Right ventricle myocardium inferior (tissue), 1 donor: ENCODE measurements at regions not wholly inside any gene's neighbourhood (a gene's known extent, or its start where the extent isn't known, plus 50 kb on each side); places are given as distances from the start of the nearest gene placed in this dataset.

Experiments
- ATAC-seq: fragments of 200-7000 bp; cut with Tn5 transposase; one replicate; pipeline ENCODE4 v1.9.1; 2020; ENCODE audit warnings: mild to moderate bottlenecking, moderate library complexity
- DNase-seq: peaks from one replicate; pipeline ENCODE4 v3.0.0; 2021; ENCODE audit errors: missing footprints
- intact Hi-C: fragments of 100-400 bp; cut with DNase I; formaldehyde crosslinking; loops from one replicate; pipeline ENCODE4 v1.11.0; 2022
- donor health status: DM: no; HTN: yes; CAD: no; lungs with severe emphysema.

GRCh38 chr1:218778257-218779126 is 395.2 kb upstream of the LYPLAL1 start:
- ATAC-seq (no peak), DNase-seq (no peak)
- intact Hi-C loops, result no loop called here

DNA sequence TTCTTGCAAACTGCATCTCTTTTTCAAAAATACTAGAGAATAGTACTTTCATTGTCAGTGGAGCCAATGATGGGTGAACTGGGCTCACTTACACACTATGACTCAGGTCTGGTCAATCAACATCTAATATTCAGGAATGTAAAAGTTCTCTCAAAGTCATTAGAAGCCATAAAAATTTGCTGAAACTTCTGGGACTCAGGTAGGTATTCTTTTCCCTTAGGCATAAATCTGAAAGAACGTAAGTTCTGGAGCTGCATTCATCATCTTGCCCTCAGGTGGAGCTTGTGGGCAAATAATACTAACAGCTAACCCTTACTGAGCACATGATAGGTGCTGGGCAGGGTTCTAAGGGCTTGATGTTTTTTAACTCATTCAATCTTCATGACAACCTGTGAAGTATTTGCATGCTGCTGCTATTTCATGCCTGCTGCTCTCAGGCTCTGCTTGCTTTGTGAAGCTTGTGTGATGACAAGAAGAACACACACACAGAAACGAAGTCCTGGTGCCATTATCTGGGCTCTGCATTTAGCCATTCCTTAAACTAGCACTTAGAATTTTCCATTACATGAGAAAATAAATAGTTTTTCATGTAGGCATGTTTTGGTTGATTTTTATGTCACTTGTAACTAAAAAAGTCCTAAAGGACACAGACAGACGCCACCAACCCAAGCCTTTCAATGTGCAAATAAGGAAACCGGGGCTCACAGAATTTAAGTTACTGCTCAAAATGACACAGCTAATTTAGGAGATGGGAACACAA is 394.2 kb upstream of the LYPLAL1 start:
- intact Hi-C loops, result no loop called here
- ATAC-seq (no peak), DNase-seq (no peak)

DNA sequence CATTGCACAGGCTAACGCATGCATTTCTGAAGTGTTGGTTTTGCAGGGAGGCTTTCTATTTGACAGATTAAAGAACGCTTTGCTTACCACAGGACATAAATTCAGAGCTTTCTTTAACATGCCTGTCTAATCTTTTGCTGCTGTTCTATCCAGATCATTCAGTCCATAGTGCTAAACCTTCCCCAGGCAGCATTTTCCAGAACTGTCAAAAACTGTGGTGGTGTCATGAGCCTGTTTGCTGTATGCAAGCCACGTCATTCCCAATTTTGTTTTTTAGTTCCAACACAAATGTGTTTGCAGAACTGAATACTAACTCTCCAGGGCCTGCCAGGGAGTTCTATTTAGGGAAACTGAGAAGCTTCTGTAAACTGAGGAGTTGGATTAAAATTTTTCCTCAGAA is 390.5 kb upstream of the LYPLAL1 start:
- no peak for ATAC-seq
- intact Hi-C loops, result no loop called here

DNA sequence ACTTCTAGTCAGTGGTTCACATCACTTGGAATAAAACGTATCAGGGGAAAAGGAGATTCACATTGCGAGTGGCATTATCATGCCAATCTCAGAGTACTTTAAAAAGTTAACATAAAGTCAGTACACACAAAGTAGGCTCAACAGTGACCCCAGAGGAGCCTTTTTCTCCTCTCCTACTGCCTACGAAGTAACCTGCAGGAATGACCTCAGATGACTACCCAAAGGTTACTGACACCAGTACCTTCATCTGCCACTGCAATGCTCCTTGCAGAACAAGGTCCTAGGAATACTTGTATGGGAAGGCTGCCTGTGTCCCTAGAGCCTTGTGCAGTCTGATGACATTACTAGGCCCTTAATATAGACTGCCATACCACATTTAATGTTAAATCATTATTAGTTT is 389.8 kb upstream of the LYPLAL1 start:
- intact Hi-C loops, result no loop called here
- ATAC-seq (no peak), DNase-seq (no peak)

More for the DNA sequence above, 390.5 kb upstream of the LYPLAL1 start:
- DNase-seq, result no peak

GRCh38 chr1:218785928-218786327 is 387.8 kb upstream of the LYPLAL1 start:
- intact Hi-C loops, result no loop called here
- peak; percentile 77 for DNase-seq
- ATAC-seq, result peak; percentile 80

DNA sequence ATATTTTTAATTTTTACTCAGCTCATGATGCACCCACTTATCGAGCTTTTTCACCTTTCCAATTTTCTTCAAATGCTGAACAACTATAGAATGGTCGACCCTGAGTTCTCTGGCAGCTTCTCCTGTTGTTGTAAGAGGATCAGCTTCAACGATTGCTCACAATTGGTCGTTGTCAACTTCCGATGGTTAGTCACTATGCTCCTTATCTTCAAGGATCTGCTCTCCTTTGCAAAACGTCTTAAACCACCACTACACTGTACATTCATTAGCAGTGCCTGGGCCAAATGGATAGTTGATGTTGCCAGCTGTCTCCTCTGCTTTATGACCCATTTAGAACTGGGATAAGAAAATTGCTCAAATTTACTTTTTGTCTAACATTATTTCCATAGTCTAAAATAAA is 385.9 kb upstream of the LYPLAL1 start:
- DNase-seq, result no peak
- ATAC-seq, result no peak
- intact Hi-C loops, result no loop called here

DNA sequence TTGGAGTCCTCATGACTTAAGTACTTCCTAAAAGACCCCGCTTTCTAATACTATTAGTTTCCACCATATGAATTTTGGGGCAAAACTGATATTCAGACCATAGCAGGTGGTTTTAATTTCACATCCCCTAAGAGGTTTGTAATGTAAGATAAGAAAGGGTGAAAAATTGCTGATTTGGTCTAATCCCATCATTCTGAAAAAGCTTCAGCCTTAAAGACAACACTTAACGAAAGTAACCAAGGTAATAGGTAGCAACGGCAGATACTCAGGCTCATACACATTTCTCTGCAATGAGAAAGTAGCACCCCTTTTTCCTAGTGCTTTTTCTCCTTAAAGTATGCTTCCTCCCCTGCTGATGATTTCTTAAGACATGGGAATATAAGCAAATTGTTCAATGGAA is 376.9 kb upstream of the LYPLAL1 start:
- intact Hi-C loops, result no loop called here
- ATAC-seq (no peak), DNase-seq (no peak)

GRCh38 chr1:218802799-218803198 is 370.9 kb upstream of the LYPLAL1 start:
- DNase-seq (no peak), ATAC-seq (no peak)
- intact Hi-C loops, result no loop called here

DNA sequence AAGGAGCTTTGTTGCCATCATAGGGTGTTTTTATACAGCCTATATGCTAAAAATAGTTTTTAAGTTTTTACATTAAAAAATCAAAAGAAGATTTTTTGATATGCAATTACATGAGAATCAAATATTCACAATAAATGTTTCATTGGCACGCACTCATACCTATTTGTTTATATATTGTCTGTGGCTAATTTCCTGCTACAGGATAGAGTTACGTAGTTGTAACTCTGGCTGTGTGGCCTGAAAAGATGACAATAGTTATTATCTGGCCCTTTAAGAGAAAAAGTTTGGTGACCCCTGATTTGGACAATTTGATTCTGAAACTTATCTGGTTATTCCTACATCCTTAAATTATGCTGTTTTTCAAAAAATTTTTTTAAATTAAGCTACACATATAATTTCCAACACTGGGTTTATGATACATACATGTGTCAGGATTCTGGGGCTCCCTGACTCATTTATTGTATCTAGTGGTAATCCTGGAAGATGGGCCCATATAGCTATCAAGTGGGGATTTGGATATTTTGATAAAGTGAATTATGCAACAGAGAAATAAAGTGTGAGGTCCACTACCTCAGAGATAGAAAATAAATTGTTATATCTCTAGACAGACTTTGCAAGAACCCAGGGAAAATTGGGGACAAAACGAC is 370.2 kb upstream of the LYPLAL1 start:
- intact Hi-C loops, result no loop called here
- ATAC-seq (no peak), DNase-seq (no peak)

DNA sequence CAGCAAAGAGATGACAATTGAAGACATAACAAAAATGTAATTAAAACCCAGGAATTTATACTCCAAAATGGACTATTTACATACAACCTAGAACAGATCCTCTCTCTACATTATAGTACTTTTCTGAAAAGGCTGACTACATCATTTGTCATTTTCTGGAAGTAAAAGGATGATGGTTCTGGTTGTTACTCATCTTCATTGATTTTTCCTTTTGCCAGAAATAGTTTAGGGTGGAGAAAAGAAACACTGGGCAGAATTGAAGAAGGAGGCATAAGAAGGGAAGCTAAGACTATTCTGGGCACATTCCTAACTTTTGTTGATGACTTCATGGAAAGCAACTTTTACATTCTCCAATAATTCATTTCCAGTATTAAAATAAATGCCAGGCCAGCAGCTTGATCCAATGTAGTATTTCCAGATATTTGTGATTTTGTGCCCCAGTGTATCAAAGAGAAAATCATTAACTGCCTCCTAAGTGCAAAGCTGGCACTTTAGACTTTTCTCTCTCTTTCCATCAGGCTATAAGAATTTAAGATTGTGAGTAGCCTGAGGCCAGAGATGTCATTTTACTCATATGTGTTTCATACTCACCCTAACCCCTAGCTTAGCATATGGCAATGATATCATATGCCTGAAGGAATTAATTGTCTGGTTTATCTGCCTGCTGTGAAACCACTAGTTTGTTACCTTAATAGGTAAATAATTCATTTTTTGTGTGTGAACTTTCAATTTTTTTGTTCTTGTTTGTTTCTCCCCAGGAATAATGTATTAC is 369.5 kb upstream of the LYPLAL1 start:
- DNase-seq, result no peak
- no peak for ATAC-seq
- intact Hi-C loops, result no loop called here

DNA sequence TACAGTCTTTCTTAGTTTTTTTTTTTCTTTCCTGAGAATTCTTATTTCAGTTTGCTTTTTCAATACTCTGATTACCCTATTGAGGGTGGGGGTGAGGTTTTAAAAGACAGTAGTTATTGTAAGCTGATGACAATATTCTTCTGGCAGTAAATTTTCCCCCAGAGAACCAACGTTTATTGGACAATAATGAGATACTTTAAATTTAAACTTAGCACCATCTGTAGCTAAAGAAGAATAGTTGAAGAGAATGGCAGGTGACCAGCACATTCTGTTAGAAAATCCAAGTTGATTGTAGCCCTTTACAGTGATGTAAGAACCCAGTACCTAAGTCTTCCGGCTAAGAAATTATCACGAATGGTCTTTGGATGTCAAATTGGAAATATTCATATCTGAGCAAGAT is 364.6 kb upstream of the LYPLAL1 start:
- DNase-seq (no peak), ATAC-seq (no peak)
- intact Hi-C loops, result no loop called here

DNA sequence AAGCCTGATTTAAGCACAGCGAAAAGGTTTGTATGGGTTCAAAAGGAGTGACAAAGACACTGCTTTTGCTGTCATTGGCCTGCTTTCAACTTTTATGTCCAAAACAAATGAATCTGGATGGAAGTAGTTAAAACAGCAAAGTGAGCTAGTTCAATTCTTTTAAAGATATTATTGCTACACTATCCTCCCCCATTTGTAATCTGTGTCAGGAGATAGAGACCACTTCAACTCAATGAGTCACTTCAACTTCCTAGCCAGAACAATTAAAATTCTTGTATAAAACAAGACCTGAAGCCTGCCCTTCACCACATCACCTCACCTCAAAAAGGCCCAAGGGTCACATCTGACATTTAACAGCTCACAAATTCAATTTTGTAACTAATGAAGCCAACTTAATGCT is 364.1 kb upstream of the LYPLAL1 start:
- no peak for DNase-seq
- no peak for ATAC-seq
- intact Hi-C loops, result no loop called here

DNA sequence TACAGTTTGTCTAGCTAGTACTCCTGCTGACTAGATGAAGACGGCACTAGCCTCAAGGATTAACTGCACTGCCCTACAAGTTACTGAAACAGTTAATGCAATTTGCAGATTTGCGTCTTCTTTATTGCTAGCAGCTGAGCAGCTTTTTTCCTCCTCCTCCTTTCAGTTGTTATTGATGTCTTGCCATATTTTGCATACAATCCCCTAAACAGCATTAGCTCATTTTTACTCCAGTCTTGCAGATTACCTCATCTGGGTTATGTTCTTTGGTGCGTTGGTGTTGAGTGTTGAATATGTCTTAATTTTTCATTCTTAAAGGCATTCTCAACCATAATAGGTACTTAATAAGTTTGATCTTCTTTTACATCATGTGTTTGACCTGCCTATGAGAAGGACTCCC is 363.4 kb upstream of the LYPLAL1 start:
- DNase-seq (no peak), ATAC-seq (peak; percentile 67)
- intact Hi-C loops, result no loop called here

DNA sequence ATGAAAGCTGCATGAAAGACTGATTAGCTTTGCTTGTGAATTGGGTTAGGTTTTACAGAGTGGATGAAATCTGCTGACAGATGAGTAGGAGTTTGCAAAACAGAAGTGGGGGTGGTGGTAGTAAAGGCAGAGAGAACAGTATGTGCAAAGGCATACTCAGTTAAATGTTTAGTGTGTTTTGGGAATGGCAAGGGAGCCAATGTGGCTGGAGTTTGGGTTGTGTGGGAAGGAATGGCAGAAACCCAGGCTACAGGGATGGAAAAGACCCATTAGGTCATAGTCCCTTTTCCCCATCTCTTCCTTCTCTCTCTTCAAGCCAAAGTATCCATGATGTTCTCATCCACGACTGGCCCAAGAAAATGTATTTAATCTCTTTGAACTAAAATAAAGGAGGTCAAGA is 362.2 kb upstream of the LYPLAL1 start:
- ATAC-seq (peak; percentile 83), DNase-seq (no peak)
- intact Hi-C loops, result no loop called here

DNA sequence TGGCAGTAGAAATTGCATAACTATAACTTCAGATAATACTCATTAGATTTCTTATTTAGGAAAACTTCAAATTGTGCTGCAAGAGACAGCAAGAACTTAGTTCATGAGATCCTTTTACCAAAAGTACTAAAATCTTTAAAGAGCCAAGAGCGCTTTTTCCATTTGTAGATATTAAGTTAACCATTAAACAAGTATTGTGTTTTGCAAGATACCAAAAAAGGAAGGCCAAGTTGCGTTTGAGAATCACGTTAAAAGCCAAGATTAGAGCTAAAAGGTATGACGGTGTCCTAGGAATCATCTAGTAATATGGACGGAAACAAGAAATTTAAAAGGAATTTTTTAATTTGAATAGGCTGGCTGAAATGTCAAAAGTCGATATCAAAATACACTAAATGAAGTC is 361.3 kb upstream of the LYPLAL1 start:
- intact Hi-C loops, result no loop called here
- ATAC-seq (no peak), DNase-seq (no peak)

GRCh38 chr1:218813237-218813636 is 360.4 kb upstream of the LYPLAL1 start:
- DNase-seq, result no peak
- ATAC-seq, result no peak
- intact Hi-C loops, result no loop called here

- intact Hi-C loops, result no loop called here
- DNase-seq, result no peak
Observed at GRCh38 chr1:218815076-218815475, 358.6 kb upstream of the LYPLAL1 start.

DNA sequence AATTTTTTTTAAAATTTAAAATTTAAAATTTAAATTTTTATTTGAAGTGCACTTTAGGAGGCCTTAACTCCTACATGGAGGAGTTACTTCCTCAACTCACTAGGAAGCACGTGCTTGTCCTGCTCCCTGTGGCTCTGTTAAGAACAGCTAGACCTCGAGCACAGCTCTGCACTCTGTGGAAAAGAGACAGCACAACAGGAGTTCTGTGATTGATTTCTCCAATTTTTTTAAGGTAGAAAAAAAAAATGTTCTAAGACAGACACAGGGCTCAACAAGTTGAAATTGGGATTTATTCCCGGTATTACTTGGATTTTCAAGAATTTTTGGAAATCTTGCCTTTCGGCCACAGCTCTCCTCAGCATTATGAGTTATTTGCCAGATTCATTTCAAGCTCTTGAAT is 356.6 kb upstream of the LYPLAL1 start:
- ATAC-seq (peak; percentile 68), DNase-seq (no peak)
- intact Hi-C loops, result no loop called here

More at GRCh38 chr1:218815076-218815475, 358.6 kb upstream of the LYPLAL1 start:
- ATAC-seq, result no peak
